GM12892 (cell line): ENCODE measurements at regions not wholly inside any gene's neighbourhood (a gene's known extent, or its start where the extent isn't known, plus 50 kb on each side); places are given as distances from the start of the nearest gene placed in this dataset.
"Not testable (repeated sequence)": the region's sequence is repeated elsewhere in the genome, so short reads cannot be mapped to it uniquely, and the experiment has no call there.

ENCODE experiments used
- DNase-seq: peaks from one replicate; pipeline ENCODE4 v3.0.0; 2011; ENCODE audit not compliant: insufficient read length
- FAIRE-seq: peaks from 2 replicates; lab custom pipeline; 2011; peaks lifted over from hg19 to GRCh38; lab: Jason Lieb, UNC
- POLR2A ChIP-seq: IDR thresholded peaks from 2 replicates; pipeline ENCODE4 v1.6.1; 2011; ENCODE audit warnings: low read depth, low read length, control low read depth
- POLR2AphosphoS5 ChIP-seq: IDR thresholded peaks from 2 replicates; pipeline ENCODE4 v1.6.1; 2011; ENCODE audit warnings: low read depth, low read length, control low read depth
- TAF1 ChIP-seq: IDR thresholded peaks from 2 replicates; pipeline ENCODE4 v1.6.1; 2011; ENCODE audit warnings: low read depth, mild to moderate bottlenecking, control low read depth, low read length, borderline replicate concordance

DNA sequence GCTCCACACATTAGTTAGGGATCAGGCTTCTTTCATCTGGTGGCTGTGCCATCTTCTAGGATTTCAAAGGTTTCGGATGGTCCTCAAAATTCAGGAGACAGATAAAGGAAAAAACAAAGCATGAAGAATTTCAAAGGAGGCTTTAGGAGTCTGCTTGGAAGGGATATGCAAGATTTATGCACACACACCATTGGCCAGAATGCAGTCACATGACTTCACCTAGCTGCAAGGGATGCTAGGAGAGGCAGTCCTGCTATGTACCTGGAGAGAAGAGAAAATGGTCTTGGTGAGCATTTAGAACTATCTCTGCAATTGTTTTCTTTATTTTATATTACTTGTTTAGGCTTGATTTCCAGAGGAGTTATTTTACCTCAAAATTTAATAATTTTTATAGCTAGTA, 174.6 kb downstream of the PCTP start:
- FAIRE-seq (no peak), DNase-seq (no peak)
- no peak for TF ChIP-seq POLR2A
- no peak for TF ChIP-seq TAF1
- TF ChIP-seq POLR2AphosphoS5 = no peak

DNA sequence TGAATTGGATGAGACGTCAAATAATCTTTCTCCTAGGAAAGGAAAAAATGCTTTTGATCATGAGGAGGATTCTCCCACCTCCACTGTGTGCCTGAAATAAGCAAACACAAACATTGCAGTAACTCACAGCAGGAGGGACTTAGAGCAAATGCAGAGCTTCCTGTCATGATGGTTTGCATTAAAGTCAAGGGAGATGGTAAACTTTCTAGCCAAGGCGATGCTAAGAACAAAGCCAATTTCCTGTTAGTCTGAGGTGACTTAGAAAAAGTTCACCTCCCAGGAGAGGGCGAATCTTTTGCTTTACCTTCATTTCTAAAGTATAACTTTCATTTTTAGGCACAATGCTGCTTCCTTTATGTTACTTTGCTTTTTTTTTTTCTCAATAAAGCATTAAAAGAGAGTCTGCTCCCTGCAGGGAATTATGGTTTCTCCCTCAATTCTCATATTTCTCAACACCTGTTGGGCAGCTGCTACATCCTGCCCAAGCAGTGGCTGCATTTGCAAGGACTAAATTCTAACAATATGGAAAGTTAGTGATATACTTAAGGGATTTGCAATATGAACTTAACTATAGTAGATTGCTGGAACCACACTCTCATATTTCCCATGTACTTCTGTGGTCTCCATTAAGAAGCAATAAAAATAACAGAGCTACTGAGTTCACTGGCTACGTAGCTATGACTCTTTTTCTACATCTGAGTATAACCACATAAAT, 175.6 kb downstream of the PCTP start:
- FAIRE-seq = no peak
- no peak for DNase-seq
- TF ChIP-seq POLR2AphosphoS5 (no peak), POLR2A (no peak), TAF1 (no peak)

DNA sequence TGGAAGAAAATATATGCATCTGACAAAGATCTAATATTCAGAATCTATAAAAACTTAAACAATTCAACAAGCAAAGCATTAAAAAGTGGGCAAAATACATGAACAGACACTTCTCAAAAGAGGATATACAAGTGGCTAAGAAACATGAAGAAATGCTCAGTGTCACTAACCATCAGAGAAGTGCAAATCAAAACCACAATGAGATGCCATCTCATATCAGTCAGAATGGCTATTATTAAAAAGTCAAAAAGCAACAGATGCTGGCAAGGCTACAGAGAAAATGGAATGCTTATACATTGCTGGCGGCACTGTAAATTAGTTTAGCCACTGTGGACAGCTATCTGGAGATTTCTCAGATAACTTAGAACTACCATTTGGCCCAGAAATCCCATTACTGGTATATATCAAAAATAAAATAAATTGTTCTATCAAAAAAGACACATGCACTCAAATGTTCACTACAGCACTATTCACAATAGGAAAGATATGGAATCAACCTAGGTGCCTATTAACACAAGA, 179.5 kb downstream of the PCTP start:
- FAIRE-seq (no peak), DNase-seq (no peak)

DNA sequence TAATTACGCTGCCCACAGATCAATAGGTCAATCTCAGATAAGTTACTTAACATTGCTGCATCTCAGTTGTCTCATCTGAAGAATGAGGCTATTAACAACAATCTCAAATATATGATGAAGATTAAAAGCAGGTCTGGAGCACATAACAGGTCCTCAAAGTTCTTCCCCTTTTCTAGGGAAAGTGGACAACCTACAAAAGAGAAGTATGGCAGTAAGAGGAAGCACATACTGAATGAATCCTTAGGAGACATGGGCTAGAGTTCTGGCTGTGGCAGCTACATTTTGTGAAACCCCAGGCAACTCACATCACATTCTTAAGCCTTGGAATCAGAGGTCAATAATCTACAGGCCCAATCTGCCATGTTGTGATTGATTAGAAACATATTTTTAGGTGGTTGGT, 180.6 kb downstream of the PCTP start:
- FAIRE-seq = no peak

More for the DNA sequence above, 179.5 kb downstream of the PCTP start:
- TF ChIP-seq POLR2AphosphoS5 = no peak
- no peak for TF ChIP-seq POLR2A
- no peak for TF ChIP-seq TAF1

DNA sequence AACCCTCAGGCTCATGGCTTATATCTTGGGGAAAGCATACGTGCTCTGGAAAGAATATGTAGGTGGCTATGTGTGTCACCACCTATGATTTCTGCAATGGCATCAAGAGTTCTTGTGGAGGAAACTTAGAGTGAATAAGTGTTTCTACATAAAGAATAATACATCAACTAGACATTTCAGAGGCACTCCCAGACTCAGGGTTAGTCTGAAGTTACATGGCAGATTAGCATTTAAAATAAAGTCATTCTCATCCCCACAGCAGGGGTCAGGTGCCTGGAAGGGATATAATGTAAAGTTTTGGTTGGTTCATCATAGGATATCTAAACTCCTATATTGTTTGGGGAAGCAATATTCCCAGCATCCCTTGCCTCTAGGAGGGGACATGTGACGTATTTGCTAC, 182.1 kb downstream of the PCTP start:
- DNase-seq (no peak), FAIRE-seq (no peak)
- TF ChIP-seq POLR2AphosphoS5 (no peak), TAF1 (no peak), POLR2A (no peak)

More for the DNA sequence above, 180.6 kb downstream of the PCTP start:
- DNase-seq = no peak
- TF ChIP-seq POLR2A = no peak
- no peak for TF ChIP-seq TAF1
- TF ChIP-seq POLR2AphosphoS5 = no peak

DNA sequence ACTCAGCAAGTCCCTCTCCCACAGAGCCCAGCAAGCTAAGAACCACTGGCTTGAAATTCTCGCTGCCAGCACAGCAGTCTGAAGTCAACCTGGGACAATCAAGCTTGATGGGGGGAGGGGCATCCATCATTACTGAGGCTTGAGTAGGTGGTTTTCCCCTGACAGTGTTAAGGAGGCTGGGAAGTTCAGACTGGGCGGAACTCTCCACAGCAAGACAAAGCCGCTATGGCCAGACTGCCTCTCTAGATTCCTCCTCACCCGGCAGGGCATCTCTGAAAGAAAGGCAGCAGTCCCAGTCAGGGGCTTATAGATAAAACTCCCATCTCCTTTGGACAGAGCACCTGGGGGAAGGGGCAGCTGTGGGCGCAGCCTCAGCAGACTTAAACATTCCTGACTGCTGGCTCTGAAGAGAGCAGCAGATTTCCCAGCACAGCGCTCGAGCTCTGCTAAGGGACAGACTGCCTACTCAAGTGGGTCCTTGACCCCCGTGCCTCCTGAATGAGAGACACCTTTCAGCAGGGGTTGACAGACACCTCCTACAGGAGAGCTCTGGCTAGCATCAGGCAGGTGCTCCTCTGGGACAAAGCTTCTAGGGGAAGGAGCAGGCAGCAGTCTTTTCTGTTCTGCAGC, 188.4 kb downstream of the PCTP start:
- not testable (repeated sequence) for DNase-seq, FAIRE-seq

DNA sequence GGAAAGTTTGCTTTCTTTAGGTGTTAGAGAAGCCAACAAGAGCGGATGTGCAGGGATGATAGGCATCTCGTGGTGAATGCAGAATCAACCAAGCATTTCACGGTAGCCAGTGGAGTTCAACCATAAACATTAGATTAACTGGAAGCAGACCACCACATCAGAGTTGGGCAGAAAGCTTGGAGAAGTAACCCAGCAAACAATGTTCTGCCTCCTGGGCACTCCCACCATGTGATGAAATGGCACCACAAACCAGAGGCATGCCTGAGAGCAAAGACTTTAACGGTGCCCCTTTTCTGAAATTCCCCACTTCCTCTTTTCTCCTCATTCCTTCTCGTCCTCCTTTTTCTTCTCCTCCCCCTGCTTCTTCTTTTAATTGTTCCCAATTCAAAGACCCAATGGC, 193.5 kb upstream of the ANKFN1 start:
- FAIRE-seq = no peak
- TF ChIP-seq TAF1 (no peak), POLR2AphosphoS5 (no peak), POLR2A (no peak)
- no peak for DNase-seq

DNA sequence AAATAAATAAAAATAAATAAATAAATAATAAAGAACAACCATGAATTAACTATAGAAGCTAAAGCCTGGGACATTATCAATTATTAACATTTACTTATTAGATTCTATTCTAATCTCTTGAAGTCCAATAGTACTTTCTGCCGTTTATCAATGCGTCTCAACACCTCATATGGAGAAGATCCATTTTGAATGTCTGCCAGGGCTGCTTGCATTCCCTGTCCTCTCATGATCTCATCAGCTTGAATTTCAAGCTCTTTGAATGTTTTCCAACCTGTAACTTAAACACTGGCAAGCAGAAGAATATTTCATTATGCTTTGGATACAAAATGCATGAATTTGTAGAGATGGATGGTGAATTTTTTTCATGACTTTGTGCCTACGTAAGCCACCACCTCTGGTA, 191.9 kb upstream of the ANKFN1 start:
- TF ChIP-seq TAF1 (no peak), POLR2AphosphoS5 (no peak), POLR2A (no peak)
- DNase-seq (no peak), FAIRE-seq (no peak)

DNA sequence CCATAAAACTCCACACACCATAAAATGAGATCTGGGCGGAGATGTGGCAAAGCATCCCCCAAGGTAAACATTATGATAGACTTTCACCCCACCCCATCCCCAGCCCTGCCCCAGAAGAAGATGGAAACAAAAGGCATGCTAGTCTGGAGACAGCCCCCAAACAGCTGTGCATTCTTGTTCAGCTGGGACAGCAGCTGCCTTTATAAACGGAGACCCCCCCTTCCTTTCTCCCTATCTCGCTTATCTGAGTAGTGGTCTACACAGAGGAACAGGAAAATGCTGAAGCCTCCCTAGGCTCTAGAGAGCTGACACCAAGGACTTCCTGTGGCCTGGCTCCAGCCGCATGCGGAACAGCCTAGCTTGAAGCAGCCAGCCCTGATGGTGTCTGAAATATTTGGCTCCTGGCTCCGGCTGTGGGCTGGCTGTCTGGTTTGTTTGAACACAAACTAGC, 190.3 kb upstream of the ANKFN1 start:
- FAIRE-seq = no peak
- no peak for DNase-seq
- TF ChIP-seq POLR2A = no peak
- no peak for TF ChIP-seq POLR2AphosphoS5
- no peak for TF ChIP-seq TAF1

DNA sequence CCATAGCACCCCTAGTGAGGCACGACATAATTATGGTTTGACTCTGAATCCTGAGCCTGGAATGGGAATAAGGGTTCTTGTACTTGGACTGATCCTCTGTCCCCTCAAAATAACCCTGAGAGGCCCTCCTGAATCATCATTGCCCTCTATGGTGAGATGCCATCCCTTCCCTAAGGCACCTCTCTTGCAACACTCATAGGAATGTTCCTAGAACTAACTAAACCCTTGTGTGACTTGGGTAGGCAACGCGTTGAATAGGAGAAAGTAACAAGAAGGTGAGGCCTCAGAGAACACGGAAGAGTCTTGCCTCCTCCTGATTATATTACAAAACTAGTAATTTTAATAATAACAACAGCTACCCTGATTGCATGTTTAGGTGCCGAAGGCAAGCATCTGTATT, 189.1 kb upstream of the ANKFN1 start:
- no peak for FAIRE-seq
- no peak for TF ChIP-seq POLR2A
- no peak for TF ChIP-seq POLR2AphosphoS5
- TF ChIP-seq TAF1 = no peak
- DNase-seq = no peak

DNA sequence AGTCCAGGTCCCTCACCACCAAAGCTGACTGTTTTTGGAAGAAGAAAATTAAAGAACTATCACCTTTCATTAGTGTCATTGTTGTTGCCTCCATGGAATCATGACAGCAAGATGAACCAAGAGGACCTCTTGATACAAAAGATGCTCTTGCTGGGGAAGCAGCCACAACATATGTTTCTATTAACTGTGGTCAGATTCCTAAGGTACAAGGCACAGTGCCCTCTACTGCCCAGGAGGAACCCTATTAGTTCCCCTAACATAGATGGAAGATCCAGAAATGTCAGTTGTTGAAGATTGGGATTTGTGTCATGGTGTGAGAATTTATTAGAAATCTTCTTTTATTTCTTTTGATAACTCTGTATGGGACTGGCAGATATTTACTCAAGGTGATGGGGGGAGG, 188.2 kb upstream of the ANKFN1 start:
- no peak for FAIRE-seq
- no peak for DNase-seq

DNA sequence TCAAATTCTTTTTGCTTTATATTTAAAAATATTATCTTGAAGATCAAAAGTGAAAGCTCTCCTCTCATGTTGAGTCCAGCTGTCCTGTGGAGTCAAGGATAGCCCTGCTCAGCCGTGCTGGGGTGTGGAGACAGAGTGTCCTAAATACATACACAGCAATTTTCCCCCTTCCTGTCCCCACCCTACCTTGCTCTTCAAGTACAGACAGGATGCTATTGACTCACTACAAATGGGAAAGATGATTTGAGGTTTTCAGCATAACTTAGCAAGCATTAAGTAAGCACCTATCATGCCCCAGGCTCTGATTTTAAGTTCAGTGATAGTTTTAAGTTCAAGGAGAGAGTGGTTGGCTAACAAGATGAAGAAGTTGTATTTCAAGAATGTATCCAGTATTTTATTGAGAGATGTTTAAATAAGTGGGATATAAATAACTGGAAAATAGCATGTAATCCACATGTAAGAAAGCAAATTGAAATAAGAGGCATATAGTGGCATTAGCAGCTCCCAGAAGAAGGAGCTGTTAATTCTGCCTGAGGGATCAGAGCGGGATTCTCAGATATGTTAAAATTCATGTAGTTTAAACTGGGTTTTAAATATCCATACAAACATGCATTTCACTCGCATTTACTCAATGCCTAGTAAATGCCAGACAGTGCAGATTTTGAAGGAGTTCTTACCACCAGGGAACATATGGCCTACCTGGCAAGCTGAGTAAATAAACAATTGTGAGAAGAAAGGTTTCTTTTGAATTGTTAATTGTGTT, 183.5 kb upstream of the ANKFN1 start:
- TF ChIP-seq POLR2A = no peak
- DNase-seq (no peak), FAIRE-seq (no peak)

More for the DNA sequence above, 188.2 kb upstream of the ANKFN1 start:
- no peak for TF ChIP-seq POLR2A

DNA sequence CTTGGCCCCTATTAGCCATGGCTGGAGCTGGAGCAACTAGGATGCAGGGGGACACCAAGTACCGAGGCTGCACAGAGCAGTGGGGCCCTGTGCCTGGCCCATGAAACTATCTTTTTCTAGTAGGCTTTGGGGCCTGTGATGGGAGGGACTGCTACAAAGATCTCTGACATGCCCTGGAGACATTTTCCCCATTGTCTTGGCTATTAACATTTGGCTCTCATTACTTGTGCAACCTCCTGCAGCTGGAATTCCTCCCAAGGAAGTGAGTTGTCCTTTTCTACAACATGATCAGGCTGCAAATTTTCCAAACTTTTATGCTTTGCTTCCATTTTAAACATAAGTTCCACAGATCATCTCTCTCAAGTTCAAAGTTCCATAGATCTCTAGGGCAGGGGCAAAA, 174.7 kb upstream of the ANKFN1 start:
- DNase-seq (no peak), FAIRE-seq (no peak)
- TF ChIP-seq TAF1 = no peak
- no peak for TF ChIP-seq POLR2AphosphoS5
- no peak for TF ChIP-seq POLR2A
